ENCODE measurements at regions not wholly inside any gene's neighbourhood (a gene's known extent, or its start where the extent isn't known, plus 50 kb on each side); places are given as distances from the start of the nearest gene placed in this dataset.

DNA sequence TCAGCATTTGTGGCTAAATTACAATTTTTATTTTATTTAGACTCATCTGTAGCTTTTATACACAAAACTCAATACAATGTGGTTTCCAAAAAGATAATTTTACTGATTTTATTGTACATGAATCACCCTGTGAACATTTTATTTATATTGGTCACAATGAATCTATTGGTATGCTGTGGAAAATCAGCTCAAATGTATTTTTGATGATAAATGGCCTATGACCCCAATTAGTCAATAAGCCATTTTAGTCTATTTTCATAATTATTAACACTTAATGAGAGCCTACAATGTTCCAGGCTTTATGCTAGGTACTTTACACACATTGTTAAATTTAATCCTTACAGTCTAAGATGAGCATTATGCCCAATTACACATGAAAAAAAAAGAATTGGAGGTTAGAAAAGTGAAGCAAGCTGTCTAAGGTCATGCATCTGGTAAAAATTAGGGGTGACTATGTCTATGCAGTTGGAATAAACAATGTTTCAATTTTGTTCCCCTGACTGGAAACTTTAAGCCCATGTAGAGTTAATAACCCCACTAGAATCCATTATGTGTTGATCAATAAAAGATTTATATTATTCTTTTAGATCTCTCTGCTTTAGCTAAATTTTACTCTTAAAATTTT, 344.7 kb downstream of the PABPC4L start:
- CTCF ChIA-PET, result no interaction called here
- no peak for DNase-seq (ENCODE audit: extremely low spot score)
- POLR2A ChIA-PET, result no interaction called here

GRCh38 chr4:133855001-133855400, 346.6 kb downstream of the PABPC4L start:
- POLR2A ChIA-PET, result no interaction called here
- CTCF ChIA-PET, result interaction anchor here (0.5 kb wide), 1 partner anchor 674 kb away, joined by 3 read pairs; no protein-coding TSS in a partner anchor
- no peak for DNase-seq (ENCODE audit: extremely low spot score)
- TF ChIP-seq PKNOX1 (IDR thresholded peaks at IDR 0.05) (no peak), ARNT (IDR thresholded peaks at IDR 0.05) (no peak), LEF1 (IDR thresholded peaks at IDR 0.05; ENCODE audit: borderline replicate concordance) (no peak), FOXM1 (IDR thresholded peaks at IDR 0.05; ENCODE audit: borderline replicate concordance) (no peak)

More for the DNA sequence above, 344.7 kb downstream of the PABPC4L start:
- no peak for TF ChIP-seq SP1 (IDR thresholded peaks at IDR 0.05)
- no peak for TF ChIP-seq HDGF (IDR thresholded peaks at IDR 0.05; ENCODE audit: borderline replicate concordance)
- no peak for TF ChIP-seq ELF4 (IDR thresholded peaks at IDR 0.05)
- TF ChIP-seq LEF1 (IDR thresholded peaks at IDR 0.05; ENCODE audit: borderline replicate concordance), result no peak
- TF ChIP-seq ZNF384 (IDR thresholded peaks at IDR 0.05), result no peak
- no peak for TF ChIP-seq ARNT (IDR thresholded peaks at IDR 0.05)
- TF ChIP-seq NFRKB (IDR thresholded peaks at IDR 0.05), result no peak
- TF ChIP-seq CTBP1 (IDR thresholded peaks at IDR 0.05; ENCODE audit: borderline replicate concordance), result no peak

- CTCF ChIA-PET, result no interaction called here
- POLR2A ChIA-PET, result no interaction called here
- TF ChIP-seq FOXK2 (IDR thresholded peaks at IDR 0.05) (no peak), FOXA1 (IDR thresholded peaks at IDR 0.05) (no peak), ELF4 (IDR thresholded peaks at IDR 0.05) (no peak), FOXM1 (IDR thresholded peaks at IDR 0.05; ENCODE audit: borderline replicate concordance) (no peak), ARNT (IDR thresholded peaks at IDR 0.05) (no peak), SP1 (IDR thresholded peaks at IDR 0.05) (no peak), HDGF (IDR thresholded peaks at IDR 0.05; ENCODE audit: borderline replicate concordance) (no peak), CTBP1 (IDR thresholded peaks at IDR 0.05; ENCODE audit: borderline replicate concordance) (no peak), ZNF384 (IDR thresholded peaks at IDR 0.05) (no peak)
- no peak for DNase-seq (ENCODE audit: extremely low spot score)
These were observed 362.3 kb downstream of the PABPC4L start for GRCh38 chr4:133839326-133839725.

GRCh38 chr4:133823177-133823576, 378.4 kb downstream of the PABPC4L start:
- CTCF ChIA-PET, result no interaction called here
- no peak for TF ChIP-seq FOXA1 (IDR thresholded peaks at IDR 0.05)
- POLR2A ChIA-PET, result no interaction called here

DNA sequence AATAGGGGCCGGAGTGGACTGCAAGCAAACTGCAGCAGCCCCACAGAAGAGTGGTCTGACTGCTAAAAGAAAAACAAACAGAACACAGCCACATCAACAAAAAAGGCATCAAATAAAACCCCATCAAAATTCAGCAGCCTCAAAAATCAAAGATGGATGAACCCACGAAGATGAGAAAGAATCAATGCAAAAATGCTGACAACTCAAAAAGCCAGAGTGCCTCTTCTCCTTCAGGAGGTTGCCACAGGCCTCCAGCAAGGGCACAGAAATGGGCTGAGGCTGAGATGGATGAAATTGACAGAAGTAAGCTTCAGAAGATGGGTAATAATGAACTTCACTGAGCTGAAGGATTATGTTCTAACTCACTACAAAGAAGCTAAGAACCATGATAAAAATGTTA, 388.6 kb downstream of the PABPC4L start:
- no peak for TF ChIP-seq FOXK2 (IDR thresholded peaks at IDR 0.05)
- no peak for TF ChIP-seq ELF4 (IDR thresholded peaks at IDR 0.05)
- no peak for TF ChIP-seq CTBP1 (IDR thresholded peaks at IDR 0.05; ENCODE audit: borderline replicate concordance)
- no peak for TF ChIP-seq BHLHE40 (IDR thresholded peaks at IDR 0.05; ENCODE audit: borderline replicate concordance)
- no peak for TF ChIP-seq LEF1 (IDR thresholded peaks at IDR 0.05; ENCODE audit: borderline replicate concordance)
- TF ChIP-seq SUZ12 (IDR thresholded peaks at IDR 0.05), result no peak
- TF ChIP-seq NFRKB (IDR thresholded peaks at IDR 0.05), result no peak
- no peak for TF ChIP-seq SP1 (IDR thresholded peaks at IDR 0.05)
- no peak for TF ChIP-seq FOXA1 (IDR thresholded peaks at IDR 0.05)
- no peak for TF ChIP-seq TARDBP (IDR thresholded peaks at IDR 0.05)
- ChIA-PET POLR2A (no interaction called here), CTCF (interaction anchor here (1.2 kb wide), 1 partner anchor 658 kb away, joined by 7 read pairs; no protein-coding TSS in a partner anchor)
- DNase-seq (ENCODE audit: extremely low spot score), result no peak

More at GRCh38 chr4:133823177-133823576, 378.4 kb downstream of the PABPC4L start:
- DNase-seq (ENCODE audit: extremely low spot score), result no peak

DNA sequence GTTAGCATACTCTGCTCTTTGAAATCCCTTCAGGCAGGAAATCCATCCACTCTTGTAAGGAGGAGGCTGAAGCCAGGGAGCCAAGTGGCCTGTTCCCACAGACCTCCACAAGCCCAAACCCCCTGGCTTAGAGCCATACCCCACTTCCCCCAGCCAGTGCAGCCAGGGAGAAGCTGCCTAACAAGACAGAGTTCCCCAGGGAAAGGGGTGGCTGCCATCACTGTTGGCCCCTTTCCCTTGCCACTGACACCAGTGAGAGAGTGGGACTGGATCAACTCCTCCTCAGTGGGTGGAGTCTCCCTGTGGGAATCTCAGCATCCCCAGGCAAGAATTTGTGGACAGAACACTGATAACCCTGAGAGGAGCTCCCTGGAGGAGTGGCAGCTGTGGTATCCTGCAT, 389.4 kb downstream of the PABPC4L start:
- DNase-seq (ENCODE audit: extremely low spot score), result no peak
- TF ChIP-seq SP1 (IDR thresholded peaks at IDR 0.05) (no peak), ARNT (IDR thresholded peaks at IDR 0.05) (no peak)
- ChIA-PET POLR2A (no interaction called here), CTCF (no interaction called here)

DNA sequence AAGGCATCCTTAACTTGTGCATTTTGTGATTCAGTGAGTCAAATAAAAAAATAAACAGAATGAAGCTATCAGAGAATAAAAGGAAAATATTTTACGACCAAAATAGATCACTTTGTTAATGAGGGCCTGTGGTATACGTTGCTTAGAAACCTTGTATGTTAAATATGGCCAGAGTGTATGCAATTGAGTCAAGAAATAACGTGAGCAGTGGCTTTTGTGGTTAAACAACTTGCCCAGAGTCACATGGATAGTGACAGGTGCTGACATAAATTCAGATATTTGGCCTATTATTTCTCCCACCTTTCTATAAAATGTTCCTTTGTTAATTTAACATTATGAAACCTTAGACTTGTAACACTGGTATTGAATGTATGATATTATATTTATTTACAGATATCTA, 393.4 kb downstream of the PABPC4L start:
- no peak for DNase-seq (ENCODE audit: extremely low spot score)
- ChIA-PET POLR2A (no interaction called here), CTCF (no interaction called here)
- TF ChIP-seq L3MBTL2 (conservative IDR thresholded peaks at IDR 0.05) (no peak), SUZ12 (IDR thresholded peaks at IDR 0.05) (no peak), PKNOX1 (IDR thresholded peaks at IDR 0.05) (no peak), FOXM1 (IDR thresholded peaks at IDR 0.05; ENCODE audit: borderline replicate concordance) (no peak), ZNF384 (IDR thresholded peaks at IDR 0.05) (no peak)

DNA sequence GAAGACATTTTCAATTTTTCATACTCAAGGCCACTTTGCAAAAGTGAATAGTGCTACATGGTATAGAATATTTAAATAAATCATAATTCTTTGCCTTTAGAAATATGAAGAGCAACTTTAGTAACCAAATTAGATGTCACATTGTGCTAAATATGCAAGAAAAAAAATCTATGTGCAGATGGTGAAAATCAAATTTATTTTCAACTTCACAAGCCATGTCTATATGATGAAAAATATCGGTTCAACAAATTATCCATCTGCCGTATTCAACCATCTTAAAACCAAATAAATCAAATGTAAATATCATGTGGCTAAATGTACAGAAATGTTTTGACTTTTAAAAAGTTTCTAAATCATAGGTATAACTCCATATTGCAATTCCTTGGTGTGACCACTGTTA, 398.2 kb downstream of the PABPC4L start:
- no peak for DNase-seq (ENCODE audit: extremely low spot score)
- ChIA-PET CTCF (no interaction called here), POLR2A (no interaction called here)
- TF ChIP-seq SUZ12 (IDR thresholded peaks at IDR 0.05) (no peak), BHLHE40 (IDR thresholded peaks at IDR 0.05; ENCODE audit: borderline replicate concordance) (no peak), FOXK2 (IDR thresholded peaks at IDR 0.05) (no peak), SP1 (IDR thresholded peaks at IDR 0.05) (no peak), LEF1 (IDR thresholded peaks at IDR 0.05; ENCODE audit: borderline replicate concordance) (no peak), HDGF (IDR thresholded peaks at IDR 0.05; ENCODE audit: borderline replicate concordance) (no peak), PKNOX1 (IDR thresholded peaks at IDR 0.05) (no peak), L3MBTL2 (conservative IDR thresholded peaks at IDR 0.05) (no peak), CTBP1 (IDR thresholded peaks at IDR 0.05; ENCODE audit: borderline replicate concordance) (no peak), TARDBP (IDR thresholded peaks at IDR 0.05) (no peak), ARNT (IDR thresholded peaks at IDR 0.05) (no peak), FOXM1 (IDR thresholded peaks at IDR 0.05; ENCODE audit: borderline replicate concordance) (no peak), FOXA1 (IDR thresholded peaks at IDR 0.05) (no peak), ZNF384 (IDR thresholded peaks at IDR 0.05) (no peak), NFRKB (IDR thresholded peaks at IDR 0.05) (no peak), ELF4 (IDR thresholded peaks at IDR 0.05) (no peak)

All from HEK293T (cell line).